HL-60 (cell line): ENCODE measurements at regions not wholly inside any gene's neighbourhood (a gene's known extent, or its start where the extent isn't known, plus 50 kb on each side); places are given as distances from the start of the nearest gene placed in this dataset.

Experiments
- DNase-seq, 2 experiments: peaks; one replicate each; pipeline ENCODE4 v3.0.0-alpha.2; 2010 to 2020; ENCODE audit warnings: low read depth in 1 of 2, low spot score in 1 of 2
- H3K27ac ChIP-seq: fragments of 250-450 bp; sonication (Bioruptor Pico); replicated peaks from 2 replicates; pipeline ENCODE4 v1.5.1; 2020; ENCODE audit warnings: mild to moderate bottlenecking, moderate library complexity
- H3K27me3 ChIP-seq: fragments of 250-450 bp; sonication (Bioruptor Pico); 2 replicates; pipeline ENCODE4 v1.5.1; 2021; ENCODE audit warnings: mild to moderate bottlenecking, moderate library complexity; ENCODE audit not compliant: insufficient read depth, poor library complexity, severe bottlenecking
- H3K4me3 ChIP-seq: replicated peaks from 2 replicates; pipeline ENCODE4 v1.5.1; 2011; ENCODE audit warnings: mild to moderate bottlenecking, control low read depth, low read length; ENCODE audit not compliant: insufficient read depth
- GABPA ChIP-seq: IDR thresholded peaks from 2 replicates; pipeline ENCODE4 v1.6.1; 2012; ENCODE audit warnings: low read depth
- POLR2AphosphoS5 ChIP-seq: IDR thresholded peaks from 2 replicates; pipeline ENCODE4 v1.6.1; 2012; ENCODE audit warnings: low read depth
- SPI1 ChIP-seq: IDR thresholded peaks from 2 replicates; pipeline ENCODE4 v1.6.1; 2012; ENCODE audit warnings: low read depth, mild to moderate bottlenecking, borderline replicate concordance
- TF ChIP-seq, protein P1 (sequence below): IDR thresholded peaks from 2 replicates; pipeline ENCODE4 v1.6.1; 2012; ENCODE audit warnings: low read depth; ENCODE audit not compliant: insufficient replicate concordance
- TF ChIP-seq, protein P2 (sequence below): IDR thresholded peaks from one replicate; pipeline ENCODE4 v1.5.1; 2011; ENCODE audit warnings: low read length, control low read depth, inconsistent platforms; ENCODE audit not compliant: insufficient read depth

DNA sequence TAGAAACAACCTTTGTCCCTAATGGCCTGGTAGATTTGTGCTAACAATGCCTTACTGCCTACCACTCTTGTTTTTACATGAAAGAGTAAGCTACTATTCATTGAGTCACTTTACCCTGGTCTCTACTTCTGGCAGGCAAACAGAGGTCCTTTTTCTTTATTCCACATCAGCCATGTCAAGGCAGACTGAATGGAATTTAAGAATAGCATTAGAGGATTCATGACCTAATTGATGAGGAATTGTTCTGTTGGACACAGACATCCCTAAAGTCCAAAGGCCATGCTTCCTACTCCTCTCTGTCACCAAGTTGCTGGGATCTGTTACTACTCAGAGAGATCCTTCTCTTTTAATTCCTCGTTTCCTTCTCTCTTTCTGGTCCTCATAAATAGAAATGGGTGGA, 229.1 kb upstream of the ZP4 start:
- no peak overlapping the region for H3K27ac ChIP-seq
- H3K27me3 ChIP-seq = no peaks in the 10 kb centered on the region
- TF ChIP-seq, protein P1, sequence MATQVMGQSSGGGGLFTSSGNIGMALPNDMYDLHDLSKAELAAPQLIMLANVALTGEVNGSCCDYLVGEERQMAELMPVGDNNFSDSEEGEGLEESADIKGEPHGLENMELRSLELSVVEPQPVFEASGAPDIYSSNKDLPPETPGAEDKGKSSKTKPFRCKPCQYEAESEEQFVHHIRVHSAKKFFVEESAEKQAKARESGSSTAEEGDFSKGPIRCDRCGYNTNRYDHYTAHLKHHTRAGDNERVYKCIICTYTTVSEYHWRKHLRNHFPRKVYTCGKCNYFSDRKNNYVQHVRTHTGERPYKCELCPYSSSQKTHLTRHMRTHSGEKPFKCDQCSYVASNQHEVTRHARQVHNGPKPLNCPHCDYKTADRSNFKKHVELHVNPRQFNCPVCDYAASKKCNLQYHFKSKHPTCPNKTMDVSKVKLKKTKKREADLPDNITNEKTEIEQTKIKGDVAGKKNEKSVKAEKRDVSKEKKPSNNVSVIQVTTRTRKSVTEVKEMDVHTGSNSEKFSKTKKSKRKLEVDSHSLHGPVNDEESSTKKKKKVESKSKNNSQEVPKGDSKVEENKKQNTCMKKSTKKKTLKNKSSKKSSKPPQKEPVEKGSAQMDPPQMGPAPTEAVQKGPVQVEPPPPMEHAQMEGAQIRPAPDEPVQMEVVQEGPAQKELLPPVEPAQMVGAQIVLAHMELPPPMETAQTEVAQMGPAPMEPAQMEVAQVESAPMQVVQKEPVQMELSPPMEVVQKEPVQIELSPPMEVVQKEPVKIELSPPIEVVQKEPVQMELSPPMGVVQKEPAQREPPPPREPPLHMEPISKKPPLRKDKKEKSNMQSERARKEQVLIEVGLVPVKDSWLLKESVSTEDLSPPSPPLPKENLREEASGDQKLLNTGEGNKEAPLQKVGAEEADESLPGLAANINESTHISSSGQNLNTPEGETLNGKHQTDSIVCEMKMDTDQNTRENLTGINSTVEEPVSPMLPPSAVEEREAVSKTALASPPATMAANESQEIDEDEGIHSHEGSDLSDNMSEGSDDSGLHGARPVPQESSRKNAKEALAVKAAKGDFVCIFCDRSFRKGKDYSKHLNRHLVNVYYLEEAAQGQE = no peak
- no peak for TF ChIP-seq POLR2AphosphoS5
- no peak for TF ChIP-seq SPI1
- TF ChIP-seq, protein P2, sequence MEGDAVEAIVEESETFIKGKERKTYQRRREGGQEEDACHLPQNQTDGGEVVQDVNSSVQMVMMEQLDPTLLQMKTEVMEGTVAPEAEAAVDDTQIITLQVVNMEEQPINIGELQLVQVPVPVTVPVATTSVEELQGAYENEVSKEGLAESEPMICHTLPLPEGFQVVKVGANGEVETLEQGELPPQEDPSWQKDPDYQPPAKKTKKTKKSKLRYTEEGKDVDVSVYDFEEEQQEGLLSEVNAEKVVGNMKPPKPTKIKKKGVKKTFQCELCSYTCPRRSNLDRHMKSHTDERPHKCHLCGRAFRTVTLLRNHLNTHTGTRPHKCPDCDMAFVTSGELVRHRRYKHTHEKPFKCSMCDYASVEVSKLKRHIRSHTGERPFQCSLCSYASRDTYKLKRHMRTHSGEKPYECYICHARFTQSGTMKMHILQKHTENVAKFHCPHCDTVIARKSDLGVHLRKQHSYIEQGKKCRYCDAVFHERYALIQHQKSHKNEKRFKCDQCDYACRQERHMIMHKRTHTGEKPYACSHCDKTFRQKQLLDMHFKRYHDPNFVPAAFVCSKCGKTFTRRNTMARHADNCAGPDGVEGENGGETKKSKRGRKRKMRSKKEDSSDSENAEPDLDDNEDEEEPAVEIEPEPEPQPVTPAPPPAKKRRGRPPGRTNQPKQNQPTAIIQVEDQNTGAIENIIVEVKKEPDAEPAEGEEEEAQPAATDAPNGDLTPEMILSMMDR = no peak
- no peak for TF ChIP-seq GABPA

DNA sequence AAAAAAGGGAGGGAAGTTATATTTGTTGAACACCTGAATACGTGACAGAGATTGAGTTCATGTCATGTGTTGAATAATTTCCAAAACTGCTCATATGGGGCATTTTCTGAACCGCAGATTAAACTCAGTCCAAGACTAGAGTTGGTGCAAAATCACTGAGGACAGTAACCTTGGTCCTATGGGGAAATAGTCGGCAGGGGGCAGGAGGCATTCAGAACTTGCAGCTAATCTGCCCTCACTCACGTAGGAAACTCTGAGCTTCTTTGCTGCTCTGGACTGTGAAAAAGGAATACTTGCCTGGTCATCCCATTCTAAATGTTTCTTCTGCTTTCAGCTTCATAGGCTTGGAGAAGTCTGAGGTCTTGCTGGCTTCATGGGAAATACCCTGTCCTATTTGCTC, 228.3 kb upstream of the ZP4 start:
- Histone ChIP-seq H3K27ac (no peak overlapping the region), H3K4me3 (no peak overlapping the region), H3K27me3 (no peaks in the 10 kb centered on the region)
- DNase-seq = no peak
- TF ChIP-seq POLR2AphosphoS5 (no peak), GABPA (no peak)
- TF ChIP-seq, protein P1 = no peak

More for the DNA sequence above, 229.1 kb upstream of the ZP4 start:
- no peak for DNase-seq
- H3K4me3 ChIP-seq = no peak overlapping the region

DNA sequence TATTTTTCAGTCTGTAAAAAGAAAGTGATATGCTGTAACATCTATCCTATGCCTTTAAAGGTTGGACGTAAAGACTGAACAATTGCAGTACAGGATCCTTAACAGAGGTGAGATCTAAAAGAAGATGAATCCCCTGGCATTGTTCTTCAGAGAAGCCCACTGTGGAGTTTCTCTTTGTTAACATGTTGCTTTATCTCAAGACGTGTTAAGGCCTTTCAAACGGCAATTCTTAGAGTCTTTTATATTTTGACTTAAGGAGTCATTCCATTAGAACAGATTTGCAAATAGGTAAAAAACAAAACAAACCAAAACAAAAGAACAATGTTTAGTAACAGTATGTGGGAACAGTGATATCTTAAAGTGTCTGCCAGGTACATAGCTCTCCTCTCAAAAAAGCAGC, 225.1 kb upstream of the ZP4 start:
- DNase-seq = no peak
- TF ChIP-seq, protein P2 = no peak
- TF ChIP-seq, protein P1 = no peak
- H3K4me3 ChIP-seq = no peak overlapping the region
- no peaks in the 10 kb centered on the region for H3K27me3 ChIP-seq
- no peak overlapping the region for H3K27ac ChIP-seq
